Left renal pelvis (tissue), 4 donors: ENCODE measurements at regions not wholly inside any gene's neighbourhood (a gene's known extent, or its start where the extent isn't known, plus 50 kb on each side); places are given as distances from the start of the nearest gene placed in this dataset.
A peak's percentile ranks its signal among the peaks of the same experiment; 100 is the strongest.

Source experiments
- DNase-seq, 4 donors: peaks; one replicate each; pipeline ENCODE4 v3.0.0-alpha.2; 2013; ENCODE audit warnings: low read depth in 4 of 4, low spot score in 3 of 4

DNA sequence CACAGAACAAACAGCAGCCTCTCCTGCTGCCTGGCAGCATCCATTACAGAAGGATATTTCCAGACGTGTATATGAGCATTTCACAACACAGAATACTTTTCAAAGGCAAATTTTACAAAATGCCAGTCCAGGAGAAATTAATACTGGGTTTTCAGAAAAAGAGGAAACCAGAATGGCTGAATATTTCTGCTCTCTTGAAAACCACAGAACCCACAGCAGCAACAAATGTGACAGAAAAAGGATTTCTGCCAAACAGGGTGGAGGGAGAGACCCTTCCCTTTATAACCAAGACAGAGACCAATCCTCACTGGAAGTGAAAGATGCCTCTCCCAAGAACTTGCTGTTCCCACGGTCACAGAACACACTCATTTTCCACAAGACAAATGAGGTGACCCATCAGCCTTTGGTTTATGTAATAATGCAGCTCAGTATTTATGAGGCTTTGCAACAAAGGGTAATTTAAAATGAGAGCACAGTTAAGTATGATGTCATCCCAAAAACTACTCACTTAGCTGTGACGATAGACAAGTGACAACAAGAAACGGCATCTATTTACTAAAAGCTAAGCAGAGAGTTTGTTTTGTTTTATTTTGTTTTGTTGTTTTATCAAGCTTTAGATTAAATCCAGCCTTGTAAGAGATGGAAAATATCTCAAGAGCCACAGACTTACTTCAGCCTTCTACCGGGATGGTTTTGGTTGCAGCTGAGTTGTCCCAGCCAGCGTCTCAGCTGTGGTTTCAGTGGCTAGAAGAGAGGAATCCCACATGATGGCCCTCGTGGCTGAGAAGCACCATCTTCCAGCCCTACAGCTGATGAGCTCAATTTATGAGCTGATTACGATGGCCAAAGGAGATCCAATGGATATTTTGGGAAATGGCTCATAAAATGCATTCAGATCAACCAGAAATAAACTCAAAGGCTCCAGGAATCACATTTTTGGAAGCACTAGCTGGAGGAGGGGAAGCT lies 249.3 kb upstream of the AGAP1 start:
- no peak for DNase-seq

DNA sequence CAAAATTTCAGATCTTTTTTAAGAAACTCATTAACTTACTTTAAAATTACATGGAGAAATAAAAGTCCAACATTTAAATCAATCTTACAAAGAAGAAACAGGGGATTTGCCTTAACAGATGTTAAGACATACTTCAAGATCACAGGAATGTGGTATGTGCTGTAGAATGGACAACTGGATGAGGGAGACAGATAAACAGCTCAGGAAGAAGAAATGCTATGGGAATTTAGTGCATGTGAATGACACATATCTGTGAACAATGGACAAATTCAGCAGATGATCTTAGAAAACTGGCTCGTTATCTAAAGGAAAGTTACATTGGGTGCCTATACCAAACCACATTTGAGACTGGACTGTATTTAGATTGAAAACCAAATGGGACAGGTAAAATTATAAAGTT lies 246.8 kb upstream of the AGAP1 start:
- DNase-seq: no peak

DNA sequence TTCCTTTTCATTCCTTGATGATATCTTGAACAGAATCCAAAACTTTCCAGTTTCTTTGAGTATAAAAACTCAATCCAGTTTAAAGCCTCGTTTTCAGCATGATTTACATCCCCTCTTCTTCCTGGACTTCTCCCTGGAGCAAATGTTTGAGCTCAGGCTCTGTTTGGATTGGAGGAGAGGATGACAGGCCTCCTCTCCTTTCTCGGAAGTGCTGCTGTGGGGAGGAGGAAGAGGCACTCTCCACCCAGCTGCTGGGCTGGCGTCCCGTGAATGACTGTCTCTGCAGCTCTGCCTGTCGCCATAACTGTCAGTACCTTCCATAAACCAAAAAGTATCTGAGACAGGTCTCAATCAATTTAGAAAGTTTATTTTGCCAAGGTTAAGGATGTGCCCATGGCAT lies 238.2 kb upstream of the AGAP1 start:
- peak; percentile 39 to 55 (median 49) for DNase-seq

DNA sequence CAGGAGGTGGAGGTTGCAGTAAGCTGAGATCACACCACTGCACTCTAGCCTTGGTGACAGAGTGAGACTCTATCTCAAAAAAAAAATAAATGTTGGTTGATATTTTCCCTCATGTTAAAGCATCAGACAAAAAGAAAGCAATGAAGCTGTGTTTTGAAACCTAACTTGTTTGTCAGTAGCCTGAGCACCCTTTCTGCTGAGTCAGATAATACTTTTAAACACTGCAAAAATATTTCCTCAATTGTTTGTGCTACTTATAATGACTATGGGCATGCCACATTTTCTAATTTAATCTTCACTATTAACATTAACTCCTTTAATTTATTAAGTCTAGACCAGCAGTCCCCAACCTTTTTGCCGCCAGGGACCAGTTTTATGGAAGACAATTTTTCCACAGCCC lies 236.3 kb upstream of the AGAP1 start:
- no peak for DNase-seq

DNA sequence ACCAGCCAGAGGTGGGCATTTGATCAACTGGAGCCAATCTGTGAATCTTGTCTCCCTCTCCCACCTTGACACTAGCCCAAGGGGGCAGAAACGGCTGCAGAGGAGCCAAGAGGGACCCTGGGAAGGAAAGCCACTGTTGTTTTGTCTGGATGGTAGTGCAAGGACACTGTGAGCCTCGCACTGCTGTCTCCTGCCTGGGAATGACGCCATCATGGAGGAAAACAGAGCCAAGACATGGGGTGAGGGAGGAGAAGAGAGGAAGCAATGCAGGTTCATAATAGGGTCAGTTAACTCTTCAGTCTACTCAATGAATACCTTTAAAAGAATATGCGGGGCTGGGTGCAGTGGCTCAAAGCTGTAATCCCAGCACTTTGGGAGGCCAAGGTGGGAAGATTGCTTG lies 231.1 kb upstream of the AGAP1 start:
- DNase-seq: no peak

DNA sequence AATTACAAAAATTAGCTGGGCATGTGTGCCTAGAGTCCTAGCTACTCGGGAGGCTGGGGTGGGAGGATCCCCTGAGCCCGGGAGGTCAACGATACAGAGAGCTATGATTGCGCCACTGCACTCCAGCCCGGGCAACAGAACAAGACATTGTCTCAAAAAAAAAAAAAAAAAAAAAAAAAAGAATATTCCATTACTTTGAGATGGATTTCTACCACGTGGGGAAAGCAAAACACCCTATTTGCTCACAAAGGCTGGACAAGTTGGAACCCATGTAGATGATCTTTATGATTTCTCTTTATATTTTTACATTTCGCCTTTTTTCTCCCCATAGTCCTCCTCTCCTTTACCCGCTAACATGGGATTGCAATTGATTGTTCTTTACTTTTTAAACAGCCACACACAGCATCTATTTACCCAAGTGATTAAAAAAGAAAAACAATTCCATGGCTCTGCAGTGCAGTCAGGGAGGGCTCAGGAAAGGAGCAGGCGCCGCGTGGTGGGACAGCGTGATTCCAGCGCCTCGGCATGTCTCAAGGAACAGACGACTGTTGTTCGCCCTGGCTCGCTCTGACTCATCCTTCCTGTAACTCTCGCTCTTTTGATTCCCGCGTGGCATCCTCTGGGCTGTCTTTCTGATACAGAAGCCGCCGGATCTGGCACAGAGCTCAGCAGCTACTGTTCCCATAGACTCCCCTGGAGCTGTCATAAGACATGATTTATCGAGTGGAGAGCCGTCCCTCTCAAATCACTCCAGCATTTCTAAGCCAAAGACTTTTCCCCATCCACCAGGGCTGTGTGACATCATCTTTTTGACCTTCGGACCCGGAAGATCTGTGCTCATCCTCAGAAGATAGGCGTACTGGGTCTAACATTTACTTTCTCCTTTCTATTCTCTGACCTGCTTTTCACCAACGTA lies 230.4 kb upstream of the AGAP1 start:
- DNase-seq: no peak

DNA sequence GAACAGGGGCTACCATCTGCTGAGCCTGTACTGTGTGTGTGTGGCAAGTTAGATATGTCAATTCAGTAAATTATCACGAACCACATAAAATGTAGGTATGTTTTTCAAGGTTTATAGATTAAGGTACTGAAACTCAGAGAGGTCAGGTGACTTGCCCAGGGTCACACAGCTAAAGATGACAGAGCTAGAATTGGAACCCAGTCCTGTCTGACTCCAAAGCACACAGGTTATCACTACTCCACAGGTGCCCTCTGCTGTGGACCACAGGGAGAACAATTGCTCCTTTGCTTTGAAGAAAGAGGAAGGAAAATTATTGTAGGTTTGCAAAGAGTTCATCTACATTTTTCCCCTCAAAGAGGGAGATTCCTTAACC lies 229.7 kb upstream of the AGAP1 start:
- no peak for DNase-seq

DNA sequence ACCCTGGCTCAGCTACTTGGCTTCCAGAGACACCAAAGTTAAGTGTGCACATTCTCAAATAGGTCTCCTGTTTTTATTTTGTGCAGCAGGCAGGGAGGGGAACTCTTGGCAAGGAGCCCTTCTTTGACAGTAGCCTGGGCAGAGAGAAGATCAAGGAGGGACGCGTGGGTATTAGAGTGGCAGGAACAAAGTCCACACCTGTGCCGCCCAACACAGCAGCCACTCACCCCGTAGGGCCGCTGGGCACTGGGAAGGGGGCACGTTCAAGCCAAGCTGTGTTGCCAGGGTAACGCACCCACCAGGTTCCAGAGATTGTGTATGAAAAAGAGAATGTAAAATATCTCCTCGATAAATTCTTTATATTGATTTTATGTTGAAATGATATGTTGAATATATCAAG lies 229.3 kb upstream of the AGAP1 start:
- no peak for DNase-seq

DNA sequence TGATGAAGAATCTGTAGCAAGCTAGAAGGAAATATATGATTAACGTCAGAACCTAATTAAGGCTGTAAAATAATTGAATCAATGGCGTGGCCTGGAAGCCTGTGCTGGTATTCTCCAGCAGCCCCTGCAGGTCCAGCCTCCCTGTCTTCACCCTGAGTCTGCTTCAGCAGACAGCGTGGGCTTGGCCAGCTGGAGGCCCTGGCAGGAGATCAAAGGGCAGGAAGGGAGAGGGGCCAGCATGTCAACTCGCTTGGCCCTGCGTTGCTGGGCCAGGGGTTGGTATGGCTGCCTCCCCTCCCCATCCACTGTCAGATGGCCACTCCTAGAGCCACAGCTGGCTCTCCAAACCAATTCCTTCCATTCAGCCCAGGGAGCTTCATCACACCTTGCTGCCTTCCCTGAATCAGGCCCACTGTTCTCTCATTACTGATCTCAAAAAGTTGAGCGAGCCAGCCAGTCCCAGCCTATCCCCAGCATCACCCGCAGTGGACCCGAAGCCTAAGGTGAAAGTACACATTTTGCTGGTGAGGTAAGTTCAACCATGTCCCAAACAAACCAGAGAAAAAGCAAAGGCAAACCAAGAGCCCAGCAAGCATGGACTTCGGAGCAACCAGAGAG lies 228.4 kb upstream of the AGAP1 start:
- DNase-seq: no peak

DNA sequence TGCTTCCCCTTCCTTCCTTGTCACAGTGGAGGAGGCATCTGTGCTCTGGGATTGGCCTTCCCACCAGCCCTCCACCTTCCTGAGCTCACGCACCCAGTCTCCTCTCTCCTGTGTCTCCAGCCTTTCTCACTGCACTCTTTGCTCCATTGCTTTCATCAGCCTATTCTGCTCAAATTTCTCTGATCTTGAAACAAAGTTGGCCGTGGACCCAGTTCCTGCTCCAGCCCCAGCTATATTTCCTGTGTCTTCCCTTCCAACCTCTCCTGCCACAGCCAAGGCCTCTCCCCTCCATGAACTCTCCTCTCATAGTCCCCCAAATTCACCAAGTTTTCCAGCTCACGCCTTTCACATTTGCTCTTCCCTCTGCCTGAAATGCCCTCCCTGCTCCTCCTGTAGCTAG lies 226.6 kb upstream of the AGAP1 start:
- DNase-seq: no peak

DNA sequence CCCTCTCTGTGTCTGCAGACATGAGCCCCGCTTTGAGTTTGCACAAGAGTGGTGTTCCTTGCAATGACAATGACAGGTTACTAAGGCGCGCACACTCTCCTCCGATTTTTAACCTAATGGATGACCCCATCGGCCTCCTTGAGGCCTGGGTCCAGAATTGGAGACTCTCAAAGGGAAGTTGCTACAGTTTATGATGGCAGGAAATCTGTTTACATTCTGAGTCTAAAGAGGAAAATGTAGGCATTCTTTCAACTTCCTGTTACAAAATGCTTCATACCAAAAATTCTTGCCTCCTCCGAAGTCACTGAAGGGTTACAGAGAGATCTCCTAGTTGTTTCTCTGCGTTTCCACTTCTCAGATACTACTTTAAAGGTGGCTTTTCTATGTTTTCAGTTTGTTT lies 225.3 kb upstream of the AGAP1 start:
- no peak for DNase-seq

DNA sequence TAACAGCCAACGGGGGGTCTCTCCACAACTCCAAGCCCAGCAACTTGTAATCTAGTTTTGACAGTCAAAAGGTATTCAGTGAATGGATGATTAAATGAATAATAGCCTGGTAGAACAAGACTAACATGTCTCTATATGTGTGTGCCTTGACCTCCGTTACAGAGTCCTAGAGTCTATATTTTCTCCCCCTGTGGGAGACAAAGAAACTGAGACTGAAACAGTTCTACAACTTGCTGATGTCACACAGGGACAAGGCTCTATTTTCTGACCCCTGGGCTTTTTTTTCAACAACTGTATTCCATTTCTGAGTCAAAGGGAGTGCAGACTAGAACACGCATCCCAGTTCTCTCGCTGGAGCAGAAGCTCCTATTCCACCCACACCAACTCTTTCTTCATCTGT lies 223.6 kb upstream of the AGAP1 start:
- no peak for DNase-seq

DNA sequence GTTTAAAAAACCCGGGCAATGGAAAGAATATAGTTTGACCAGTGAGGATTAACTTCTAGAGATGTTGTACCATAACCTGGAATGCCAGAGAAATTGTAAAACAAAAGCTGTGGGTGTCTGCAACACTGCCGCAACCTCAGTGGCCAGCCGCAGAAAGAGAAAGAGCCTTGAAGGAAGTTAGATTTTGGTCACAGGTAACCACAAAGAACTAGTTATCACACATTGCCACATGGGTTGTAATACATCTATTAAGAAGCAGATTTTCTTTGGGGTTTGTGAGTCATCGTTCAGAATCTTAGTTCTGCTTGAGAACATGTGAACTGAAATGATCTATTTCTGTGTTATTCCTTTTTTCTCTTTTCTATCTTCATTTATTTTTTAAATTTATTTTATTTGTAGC lies 222.9 kb upstream of the AGAP1 start:
- no peak for DNase-seq

DNA sequence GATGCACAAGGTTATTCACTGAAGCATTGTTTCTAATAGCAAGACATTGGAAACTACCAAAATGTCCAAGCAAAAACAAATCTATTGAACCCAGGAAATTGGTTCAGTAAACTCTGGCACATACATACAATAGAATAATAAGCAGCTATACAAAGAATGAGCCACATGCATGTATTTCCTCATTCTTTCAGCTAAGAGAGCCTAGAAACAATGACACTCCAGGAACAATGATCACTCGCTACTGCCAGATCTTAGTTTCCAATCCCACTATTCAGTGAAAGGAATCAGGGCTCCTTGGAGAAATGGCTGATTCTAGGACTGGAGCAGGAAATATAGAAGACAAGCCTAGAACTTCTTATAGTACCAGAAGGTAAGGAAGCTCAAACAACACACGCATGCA lies 221.9 kb upstream of the AGAP1 start:
- no peak for DNase-seq

DNA sequence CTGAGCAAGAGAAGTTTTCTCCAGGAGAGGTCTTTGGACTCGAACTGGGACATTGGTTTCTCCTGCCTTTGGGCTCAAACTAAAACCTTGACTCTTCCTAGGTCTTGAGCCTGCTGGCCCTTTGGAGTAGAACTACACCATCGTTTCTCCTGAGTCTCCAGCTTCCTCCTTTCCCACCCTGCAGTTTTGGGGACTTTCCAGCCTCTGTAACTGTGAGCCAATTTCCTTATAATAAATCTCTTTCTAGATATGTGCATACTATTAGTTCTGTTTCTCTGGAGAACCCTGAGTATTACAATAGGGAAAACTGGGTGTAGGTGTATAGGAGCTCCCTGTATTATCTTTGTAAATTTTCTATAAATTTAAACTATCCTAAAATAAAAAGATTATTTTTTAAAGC lies 219.8 kb upstream of the AGAP1 start:
- no peak for DNase-seq

DNA sequence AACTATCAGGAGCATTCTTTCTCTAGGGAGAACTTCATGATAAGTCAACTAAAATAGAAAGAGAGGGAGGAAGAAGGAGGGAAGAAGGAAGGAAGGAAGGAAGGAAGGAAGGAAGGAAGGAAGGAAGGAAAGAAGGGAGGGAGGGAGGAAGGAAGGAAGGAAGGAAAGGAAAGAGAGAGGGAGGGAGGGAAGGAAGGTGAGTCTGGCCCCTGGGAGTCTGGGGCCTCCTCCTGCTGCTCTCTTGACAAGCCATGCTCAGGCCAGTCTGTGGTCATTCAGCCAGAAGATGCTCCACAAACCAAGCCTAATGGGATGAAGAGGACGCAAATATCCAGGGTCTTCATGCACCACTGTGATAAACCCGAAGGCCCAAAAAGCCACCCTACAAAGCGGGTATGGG lies 216.4 kb upstream of the AGAP1 start:
- no peak for DNase-seq

DNA sequence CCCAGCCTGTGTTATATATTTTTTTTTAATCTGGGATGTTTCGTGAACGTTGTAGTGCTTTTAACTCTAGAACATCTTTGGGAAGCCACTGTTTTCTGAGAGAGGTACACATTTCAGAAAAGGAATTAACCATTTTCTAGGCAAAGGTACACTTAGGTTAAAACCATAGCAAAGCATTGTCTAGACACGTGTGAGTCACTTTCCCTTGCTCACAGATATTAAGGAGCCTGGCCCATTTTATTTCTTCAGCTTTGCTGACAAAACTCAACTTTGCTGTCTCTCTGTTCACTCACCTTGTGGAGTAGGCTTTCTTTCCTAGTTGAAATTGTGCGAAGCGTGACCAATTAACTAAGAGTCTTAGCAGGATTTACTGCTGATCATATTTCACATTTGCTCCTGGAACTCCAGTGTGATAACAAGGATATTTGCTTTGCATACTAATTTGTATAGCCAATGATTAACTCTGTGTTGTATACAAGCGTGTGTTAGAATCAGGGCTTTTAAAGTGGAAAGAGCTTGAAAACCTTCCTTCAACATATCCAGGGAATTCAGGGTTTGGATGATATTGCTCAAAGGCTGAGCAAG lies 215.0 kb upstream of the AGAP1 start:
- no peak for DNase-seq

DNA sequence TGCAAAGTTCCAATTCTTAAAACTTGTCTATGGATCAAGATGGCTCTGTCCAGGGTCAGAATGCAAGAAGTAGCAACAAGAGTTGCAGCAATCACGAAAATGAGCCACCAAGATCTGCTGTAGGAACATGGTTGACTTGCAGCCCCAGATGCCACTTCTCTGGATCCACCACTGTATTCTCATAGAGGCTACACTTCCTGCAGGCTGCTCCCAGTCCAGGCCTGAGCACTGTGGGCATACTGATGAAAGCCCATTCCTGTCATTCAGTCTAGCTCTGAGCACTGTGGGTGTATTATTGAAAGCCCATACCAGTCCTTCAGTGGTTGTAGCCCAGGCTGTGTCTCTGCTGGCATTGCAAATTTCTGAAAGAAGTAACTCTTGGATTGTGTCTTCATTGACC lies 213.9 kb upstream of the AGAP1 start:
- DNase-seq: no peak

DNA sequence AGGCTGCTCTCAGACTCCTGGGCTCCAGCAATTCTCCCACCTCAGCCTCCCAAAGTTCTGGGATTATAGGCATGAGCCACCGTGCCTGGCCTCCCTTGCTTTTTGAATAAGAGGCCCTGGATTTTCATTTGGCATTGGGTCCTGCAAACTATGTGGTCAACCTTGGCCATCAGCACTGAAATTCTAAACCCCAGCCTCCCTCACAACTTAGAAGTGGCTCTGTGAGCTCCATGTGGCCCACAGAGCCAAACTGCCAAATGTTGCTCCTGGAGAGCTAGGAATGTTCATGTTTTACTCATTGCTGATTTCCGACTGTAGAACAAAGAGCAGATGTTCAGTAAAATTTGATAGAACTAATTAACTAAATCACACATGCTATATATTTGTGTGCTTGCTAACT lies 210.6 kb upstream of the AGAP1 start:
- DNase-seq: no peak

DNA sequence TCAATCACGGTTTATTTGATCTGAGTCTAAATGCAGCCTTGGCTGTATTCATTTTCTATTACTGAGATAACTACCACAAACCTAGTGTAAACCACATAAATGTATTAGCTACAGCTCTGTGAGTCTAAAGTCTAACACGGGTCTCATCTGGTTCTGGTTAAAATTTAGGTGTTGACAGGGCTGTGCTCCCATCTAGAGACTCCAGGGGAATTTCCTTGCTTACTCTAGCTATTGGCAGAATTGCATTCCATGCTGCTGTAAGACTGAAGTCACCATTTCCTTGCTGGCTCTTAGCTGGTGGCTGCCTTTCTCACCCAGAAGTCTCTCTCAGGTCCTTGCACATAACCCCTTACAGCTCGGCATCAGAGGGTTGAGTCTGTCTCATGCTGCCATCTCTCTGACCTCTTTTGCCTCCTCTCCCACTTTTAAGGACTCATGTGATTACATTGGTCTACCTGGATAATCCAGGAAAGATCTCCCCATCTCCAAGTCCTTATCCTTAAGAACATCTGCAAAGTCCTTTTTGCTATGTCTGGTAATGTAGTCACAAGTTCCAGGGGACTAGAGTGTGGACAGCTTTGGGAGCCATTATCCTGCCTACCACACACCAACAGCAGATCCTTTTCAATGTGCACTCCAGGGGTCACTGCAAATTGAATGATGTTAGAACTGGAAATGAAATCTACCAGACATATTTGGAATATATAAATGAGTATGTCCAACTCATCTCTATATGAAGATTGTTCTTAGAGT lies 207.0 kb upstream of the AGAP1 start:
- no peak for DNase-seq
